GM21390 (cell line): ENCODE measurements at regions not wholly inside any gene's neighbourhood (a gene's known extent, or its start where the extent isn't known, plus 50 kb on each side); places are given as distances from the start of the nearest gene placed in this dataset.
"Not testable (repeated sequence)": the region's sequence is repeated elsewhere in the genome, so short reads cannot be mapped to it uniquely, and the experiment has no call there.

Experiments
- ATAC-seq: cut with Tn5 transposase; IDR thresholded peaks from one replicate; pipeline ENCODE4 v1.9.1; 2021; ENCODE audit not compliant: unreplicated experiment

GRCh38 chr18:51573886-51574285 lies 376.4 kb upstream of the MEX3C start:
- ATAC-seq = not testable (repeated sequence)

- no peak for ATAC-seq
Observed at GRCh38 chr18:51575171-51575570, 377.7 kb upstream of the MEX3C start.

- ATAC-seq = no peak
Observed at GRCh38 chr18:51578406-51578980, 381.0 kb upstream of the MEX3C start.

GRCh38 chr18:51580580-51580979 lies 383.1 kb upstream of the MEX3C start:
- ATAC-seq = no peak

- no peak for ATAC-seq
Observed at GRCh38 chr18:51582551-51582950, 385.1 kb upstream of the MEX3C start.

- ATAC-seq = no peak
Observed at GRCh38 chr18:51588616-51589015, 391.1 kb upstream of the MEX3C start.

- ATAC-seq = no peak
Observed at GRCh38 chr18:51593931-51594330, 396.4 kb upstream of the MEX3C start.

GRCh38 chr18:51603111-51603510 lies 405.6 kb upstream of the MEX3C start:
- ATAC-seq = no peak

- ATAC-seq = no peak
Observed at GRCh38 chr18:51603551-51603950, 406.1 kb upstream of the MEX3C start.

GRCh38 chr18:51610481-51610880 lies 413.0 kb upstream of the MEX3C start:
- no peak for ATAC-seq

- no peak for ATAC-seq
Observed at GRCh38 chr18:51611326-51611725, 413.8 kb upstream of the MEX3C start.

- no peak for ATAC-seq
Observed at GRCh38 chr18:51614033-51614432, 416.6 kb upstream of the MEX3C start.

GRCh38 chr18:51614967-51615571 lies 417.6 kb upstream of the MEX3C start:
- ATAC-seq = no peak

- ATAC-seq = no peak
Observed at GRCh38 chr18:51617167-51617566, 419.7 kb upstream of the MEX3C start.

- no peak for ATAC-seq
Observed at GRCh38 chr18:51617572-51618260, 420.2 kb upstream of the MEX3C start.

GRCh38 chr18:51619283-51619682 lies 421.8 kb upstream of the MEX3C start:
- no peak for ATAC-seq

- peak; percentile 48 for ATAC-seq
Observed at GRCh38 chr18:51621113-51621863, 423.8 kb upstream of the MEX3C start.

GRCh38 chr18:51621864-51622160 lies 424.3 kb upstream of the MEX3C start:
- no peak for ATAC-seq

- ATAC-seq = no peak
Observed at GRCh38 chr18:51622702-51623101, 425.2 kb upstream of the MEX3C start.

- no peak for ATAC-seq
Observed at GRCh38 chr18:51623653-51624052, 426.2 kb upstream of the MEX3C start.

GRCh38 chr18:51630706-51631105 lies 433.2 kb upstream of the MEX3C start:
- ATAC-seq = no peak

GRCh38 chr18:51637881-51638280 lies 440.4 kb upstream of the MEX3C start:
- ATAC-seq = no peak
